Retinal pigment epithelial cell (primary cell): ENCODE measurements at regions not wholly inside any gene's neighbourhood (a gene's known extent, or its start where the extent isn't known, plus 50 kb on each side); places are given as distances from the start of the nearest gene placed in this dataset.
A peak's percentile ranks its signal among the peaks of the same experiment; 100 is the strongest.
"Not testable (repeated sequence)": the region's sequence is repeated elsewhere in the genome, so short reads cannot be mapped to it uniquely, and the experiment has no call there.

ENCODE experiments used
- DNase-seq: peaks from one replicate; pipeline ENCODE4 v3.0.0-alpha.2; 2010; ENCODE audit warnings: low read depth
- H3K4me3 ChIP-seq: 2 replicates; pipeline ENCODE4 v1.5.1; 2011; ENCODE audit warnings: mild to moderate bottlenecking, low read length, control low read depth, moderate library complexity
- TF ChIP-seq, protein P1 (sequence below): conservative IDR thresholded peaks from 2 replicates; pipeline ENCODE4 v1.5.1; 2011; ENCODE audit warnings: low read depth, low read length, control low read depth, inconsistent platforms

DNA sequence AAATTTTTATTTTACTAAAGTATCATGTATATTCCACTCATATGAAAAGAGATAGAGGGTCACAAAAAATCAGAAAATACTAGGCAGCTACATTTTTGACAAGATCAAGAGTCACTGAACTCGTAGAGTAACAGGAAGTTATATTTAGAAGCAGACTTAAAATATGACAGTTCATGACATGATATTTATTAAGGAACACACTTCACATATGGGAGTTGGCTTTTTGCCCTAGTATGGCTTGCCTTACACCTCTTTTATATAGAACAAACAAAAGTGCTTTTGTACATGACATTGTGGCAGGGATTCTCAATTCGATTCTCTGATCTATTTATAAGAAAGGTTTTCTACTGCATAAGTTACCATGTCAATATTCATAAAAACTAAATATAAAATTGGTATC lies 80.1 kb upstream of the GBE1 start:
- DNase-seq: no peak
- H3K4me3 ChIP-seq: no peak overlapping the region
- TF ChIP-seq, protein P1, sequence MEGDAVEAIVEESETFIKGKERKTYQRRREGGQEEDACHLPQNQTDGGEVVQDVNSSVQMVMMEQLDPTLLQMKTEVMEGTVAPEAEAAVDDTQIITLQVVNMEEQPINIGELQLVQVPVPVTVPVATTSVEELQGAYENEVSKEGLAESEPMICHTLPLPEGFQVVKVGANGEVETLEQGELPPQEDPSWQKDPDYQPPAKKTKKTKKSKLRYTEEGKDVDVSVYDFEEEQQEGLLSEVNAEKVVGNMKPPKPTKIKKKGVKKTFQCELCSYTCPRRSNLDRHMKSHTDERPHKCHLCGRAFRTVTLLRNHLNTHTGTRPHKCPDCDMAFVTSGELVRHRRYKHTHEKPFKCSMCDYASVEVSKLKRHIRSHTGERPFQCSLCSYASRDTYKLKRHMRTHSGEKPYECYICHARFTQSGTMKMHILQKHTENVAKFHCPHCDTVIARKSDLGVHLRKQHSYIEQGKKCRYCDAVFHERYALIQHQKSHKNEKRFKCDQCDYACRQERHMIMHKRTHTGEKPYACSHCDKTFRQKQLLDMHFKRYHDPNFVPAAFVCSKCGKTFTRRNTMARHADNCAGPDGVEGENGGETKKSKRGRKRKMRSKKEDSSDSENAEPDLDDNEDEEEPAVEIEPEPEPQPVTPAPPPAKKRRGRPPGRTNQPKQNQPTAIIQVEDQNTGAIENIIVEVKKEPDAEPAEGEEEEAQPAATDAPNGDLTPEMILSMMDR: no peak

DNA sequence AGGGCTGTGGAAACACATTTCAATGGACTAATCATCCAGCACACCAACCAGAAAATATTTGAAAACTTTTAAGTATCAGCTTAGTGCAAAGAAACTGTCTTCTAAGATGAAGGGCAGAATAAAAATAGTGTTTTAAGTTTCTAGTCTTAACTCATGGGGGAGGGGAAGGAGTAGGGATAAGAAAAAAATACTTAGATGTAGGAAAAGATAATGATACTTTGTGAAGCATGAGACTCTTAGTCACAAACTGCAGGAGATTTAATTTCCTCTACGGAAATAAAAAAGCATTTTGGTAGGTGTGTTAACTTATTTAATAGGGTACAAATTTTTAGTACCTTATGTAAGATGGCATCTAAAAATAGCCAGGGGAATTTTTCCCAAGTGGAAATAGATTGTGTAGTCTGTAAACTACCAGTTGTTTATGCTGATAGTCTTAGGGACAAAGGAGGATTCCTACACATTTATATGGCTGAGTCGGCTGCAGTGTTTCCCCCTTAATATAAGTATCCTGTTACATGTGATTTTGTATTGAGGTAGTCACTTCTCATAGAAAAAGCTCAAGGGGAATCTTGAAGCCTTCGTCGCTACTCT lies 78.2 kb upstream of the GBE1 start:
- no peak overlapping the region for H3K4me3 ChIP-seq
- TF ChIP-seq, protein P1: no peak
- DNase-seq: peak; percentile 64

GRCh38 chr3:81838457-81838856 lies 77.0 kb upstream of the GBE1 start:
- no peak overlapping the region for H3K4me3 ChIP-seq
- DNase-seq: no peak
- TF ChIP-seq, protein P1: no peak

GRCh38 chr3:81837071-81837593 lies 75.7 kb upstream of the GBE1 start:
- DNase-seq: no peak
- TF ChIP-seq, protein P1: no peak
- no peak overlapping the region for H3K4me3 ChIP-seq

- no peak for DNase-seq
- TF ChIP-seq, protein P1: no peak
- H3K4me3 ChIP-seq: no peak overlapping the region
These were observed 68.5 kb upstream of the GBE1 start for GRCh38 chr3:81829937-81830336.

- not testable (repeated sequence) for DNase-seq, H3K4me3 ChIP-seq
These were observed 67.8 kb upstream of the GBE1 start for GRCh38 chr3:81829272-81829671.

- DNase-seq: peak; percentile 24
- no peak overlapping the region for H3K4me3 ChIP-seq
- TF ChIP-seq, protein P1: no peak
These were observed 62.5 kb upstream of the GBE1 start for GRCh38 chr3:81823882-81824395.

- no peak for DNase-seq
- H3K4me3 ChIP-seq: no peak overlapping the region
- TF ChIP-seq, protein P1: no peak
These were observed 61.6 kb upstream of the GBE1 start for GRCh38 chr3:81823086-81823485.
